OCI-LY3 (cell line): ENCODE measurements at regions not wholly inside any gene's neighbourhood (a gene's known extent, or its start where the extent isn't known, plus 50 kb on each side); places are given as distances from the start of the nearest gene placed in this dataset.

ENCODE experiments used
- H2AFZ ChIP-seq: fragments of 200-600, 300-600 bp; shearing (Covaris generic); 2 replicates; pipeline ENCODE4 v1.6.0; 2014; ENCODE audit warnings: antibody characterized with exemption, low read depth, low read length
- H3K27ac ChIP-seq: fragments of 200-600, 300-600 bp; sonication (generic); 2 replicates; pipeline ENCODE4 v1.5.1; 2014; ENCODE audit warnings: mild to moderate bottlenecking, low read length, moderate library complexity, mixed read lengths
- H3K27me3 ChIP-seq: fragments of 200-600, 300-600 bp; sonication (generic); 2 replicates; pipeline ENCODE4 v1.6.1; 2014; ENCODE audit warnings: low read depth, low read length, mixed read lengths
- H3K36me3 ChIP-seq: fragments of 200-600, 300-600 bp; sonication (generic); replicated peaks from 2 replicates; pipeline ENCODE3; 2014; ENCODE audit warnings: low read depth, low read length, mixed read lengths
- H3K4me1 ChIP-seq: fragments of 300-600, 200-600 bp; sonication (generic); 2 replicates; pipeline ENCODE4 v1.6.1; 2014; ENCODE audit warnings: low read length, mixed read lengths
- H3K4me2 ChIP-seq: fragments of 200-600, 300-600 bp; sonication (generic); 2 replicates; pipeline ENCODE4 v1.6.1; 2014; ENCODE audit warnings: low read length, mixed read lengths
- H3K4me3 ChIP-seq: fragments of 300-600, 200-600 bp; sonication (generic); 2 replicates; pipeline ENCODE4 v1.5.1; 2014; ENCODE audit warnings: antibody characterized with exemption, mild to moderate bottlenecking, low read length, moderate library complexity
- H3K79me2 ChIP-seq: fragments of 300-600, 200-600 bp; shearing (Covaris generic); 2 replicates; pipeline ENCODE4 v1.6.1; 2014; ENCODE audit warnings: mild to moderate bottlenecking, low read length, mixed read lengths
- H3K9ac ChIP-seq: fragments of 300-600, 200-600 bp; shearing (Covaris generic); 2 replicates; pipeline ENCODE4 v1.6.0; 2014; ENCODE audit warnings: mild to moderate bottlenecking, low read length, moderate library complexity
- H3K9me3 ChIP-seq: fragments of 200-600, 300-600 bp; shearing (Covaris generic); 2 replicates; pipeline ENCODE4 v1.6.1; 2014; ENCODE audit warnings: low read length, mixed read lengths; ENCODE audit not compliant: insufficient read depth
- H4K20me1 ChIP-seq: fragments of 200-600, 300-600 bp; sonication (generic); 2 replicates; pipeline ENCODE4 v1.6.1; 2016; ENCODE audit warnings: low read length, mixed read lengths; ENCODE audit not compliant: insufficient read depth
- CTCF ChIP-seq: fragments of 200-600, 300-600 bp; sonication (generic); IDR thresholded peaks from 2 replicates; pipeline ENCODE4 v1.5.1; 2014; ENCODE audit warnings: antibody characterized with exemption, low read length, low read depth
- EZH2phosphoT487 ChIP-seq: fragments of 200-600 bp; shearing (Covaris generic); IDR thresholded peaks from 2 replicates; pipeline ENCODE4 v1.6.1; 2018; ENCODE audit warnings: antibody characterized with exemption, mixed run types, low read depth

GRCh38 chr9:32864971-32865370 lies 81.6 kb downstream of the TMEM215 start:
- Histone ChIP-seq H3K9me3 (no peaks in the 10 kb centered on the region), H2AFZ (no peak overlapping the region), H3K79me2 (no peaks in the 10 kb centered on the region), H3K4me3 (no peak overlapping the region), H3K4me2 (no peak overlapping the region), H3K4me1 (no peaks in the 10 kb centered on the region), H3K27ac (no peak overlapping the region), H3K27me3 (peaks cover 7% of the 10 kb centered on the region; the same call in 1 of the 2 replicates), H3K9ac (no peak overlapping the region), H4K20me1 (no peaks in the 10 kb centered on the region), H3K36me3 (no peaks in the 10 kb centered on the region)
- TF ChIP-seq CTCF: no peak
- no peak for TF ChIP-seq EZH2phosphoT487

GRCh38 chr9:32866273-32866672 lies 82.9 kb downstream of the TMEM215 start:
- H3K27ac ChIP-seq: no peak overlapping the region

GRCh38 chr9:32867026-32867425 lies 83.7 kb downstream of the TMEM215 start:
- TF ChIP-seq CTCF: no peak
- no peak for TF ChIP-seq EZH2phosphoT487

More at GRCh38 chr9:32866273-32866672, 82.9 kb downstream of the TMEM215 start:
- H3K36me3 ChIP-seq: no peaks in the 10 kb centered on the region
- H3K9ac ChIP-seq: no peak overlapping the region
- H3K4me2 ChIP-seq: no peak overlapping the region
- no peaks in the 10 kb centered on the region for H3K79me2 ChIP-seq
- H3K9me3 ChIP-seq: no peaks in the 10 kb centered on the region
- H3K4me1 ChIP-seq: no peaks in the 10 kb centered on the region
- no peak for TF ChIP-seq EZH2phosphoT487
- H3K27me3 ChIP-seq: peaks cover 3% of the 10 kb centered on the region; the same call in 1 of the 2 replicates
- H3K4me3 ChIP-seq: no peak overlapping the region
- H4K20me1 ChIP-seq: no peaks in the 10 kb centered on the region
- no peak overlapping the region for H2AFZ ChIP-seq

GRCh38 chr9:32867601-32868204 lies 84.4 kb downstream of the TMEM215 start:
- no peak overlapping the region for H3K4me2 ChIP-seq
- no peaks in the 10 kb centered on the region for H3K4me1 ChIP-seq
- no peaks in the 10 kb centered on the region; the same call in 1 of the 2 replicates for H3K27me3 ChIP-seq
- no peak overlapping the region for H3K27ac ChIP-seq
- TF ChIP-seq EZH2phosphoT487 (no peak), CTCF (no peak)
- no peaks in the 10 kb centered on the region for H3K36me3 ChIP-seq
- no peaks in the 10 kb centered on the region for H3K9me3 ChIP-seq
- no peak overlapping the region for H3K4me3 ChIP-seq
- H2AFZ ChIP-seq: no peak overlapping the region
- no peaks in the 10 kb centered on the region for H4K20me1 ChIP-seq
- H3K79me2 ChIP-seq: no peaks in the 10 kb centered on the region
- no peak overlapping the region for H3K9ac ChIP-seq

More at GRCh38 chr9:32867026-32867425, 83.7 kb downstream of the TMEM215 start:
- H3K4me3 ChIP-seq: no peak overlapping the region
- no peaks in the 10 kb centered on the region for H3K36me3 ChIP-seq
- H4K20me1 ChIP-seq: no peaks in the 10 kb centered on the region
- H3K4me1 ChIP-seq: no peaks in the 10 kb centered on the region
- no peak overlapping the region for H3K9ac ChIP-seq
- H2AFZ ChIP-seq: no peak overlapping the region
- no peak overlapping the region for H3K4me2 ChIP-seq
- no peaks in the 10 kb centered on the region for H3K9me3 ChIP-seq
- H3K27me3 ChIP-seq: peaks cover 2% of the 10 kb centered on the region; the same call in 1 of the 2 replicates
- H3K79me2 ChIP-seq: no peaks in the 10 kb centered on the region
- no peak overlapping the region for H3K27ac ChIP-seq
